Heart left ventricle (tissue), 13 donors: ENCODE measurements at regions not wholly inside any gene's neighbourhood (a gene's known extent, or its start where the extent isn't known, plus 50 kb on each side); places are given as distances from the start of the nearest gene placed in this dataset.

Experiments
- POLR2A ChIP-seq, 2 donors: fragments of 450-650 bp; IDR thresholded peaks; one replicate each; pipeline ENCODE4 v1.6.1; 2017; ENCODE audit warnings: antibody characterized with exemption in 2 of 2, mild to moderate bottlenecking in 2 of 2, moderate library complexity in 2 of 2
- TF ChIP-seq, protein P1 (sequence below), 12 donors: fragments of 200-600 bp; sonication (generic) in 4 of 12; IDR thresholded peaks; one replicate each; pipeline versions ENCODE4 v1.5.0 to v1.8.0; 2018 to 2022; ENCODE audit warnings: antibody characterized with exemption in 12 of 12, mild to moderate bottlenecking in 5 of 12
- donor health status: ischemic (EF 13 %, LVEDD 7.1; RV severe dilation, severe dysfunction).
- donor health status: DM: no; HTN: yes; CAD: no.
- donor health status: DM: no; HTN: no; CAD: no.
- donor health status: ischemic (EF 25% LVEDD 6.9; RV normal size, moderate dysfunction).
- donor health status: ischemic (EF 25% LVEDD 5.7; RV mildly dilated, moderate dysfunction).
- donor health status: ischemic (EF 35%, LVEDD 5.7; RV mildly dilated, moderate dysfunction).
- donor health status: nonischemic (EF 11% LVEDD 7.7; RV severe dilation, severe dysfunction).
- donor health status: DM: yes; HTN: yes; CAD: no.
- donor health status: PGD.
- donor health status: ischemic (EF 29% LVEDD 5.4; RV normal size, mild dysfunction).
- donor health status: nonischemic (EF 23%, LVEDD 6.1; RV moderate dilation, normal function).

DNA sequence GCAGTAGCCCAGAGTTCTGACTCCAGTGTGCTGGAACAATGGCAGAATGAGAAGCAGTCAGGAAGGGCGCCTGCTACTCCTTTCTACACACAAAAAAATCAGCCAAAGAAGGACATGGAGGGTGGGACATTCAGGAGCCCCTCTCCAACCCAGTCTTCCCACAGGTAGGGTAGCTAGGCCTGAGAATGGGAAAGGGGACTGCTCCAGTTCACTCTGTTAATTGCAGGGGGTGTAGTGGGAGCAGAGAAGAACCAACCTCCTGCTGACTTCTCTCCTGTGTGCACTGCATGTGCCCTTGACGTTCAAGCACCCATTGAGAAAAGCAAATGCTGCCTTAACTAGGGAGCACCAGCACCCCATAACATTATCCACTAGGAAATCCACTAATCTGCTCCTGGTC lies 119.1 kb upstream of the IRX6 start:
- TF ChIP-seq, protein P1, sequence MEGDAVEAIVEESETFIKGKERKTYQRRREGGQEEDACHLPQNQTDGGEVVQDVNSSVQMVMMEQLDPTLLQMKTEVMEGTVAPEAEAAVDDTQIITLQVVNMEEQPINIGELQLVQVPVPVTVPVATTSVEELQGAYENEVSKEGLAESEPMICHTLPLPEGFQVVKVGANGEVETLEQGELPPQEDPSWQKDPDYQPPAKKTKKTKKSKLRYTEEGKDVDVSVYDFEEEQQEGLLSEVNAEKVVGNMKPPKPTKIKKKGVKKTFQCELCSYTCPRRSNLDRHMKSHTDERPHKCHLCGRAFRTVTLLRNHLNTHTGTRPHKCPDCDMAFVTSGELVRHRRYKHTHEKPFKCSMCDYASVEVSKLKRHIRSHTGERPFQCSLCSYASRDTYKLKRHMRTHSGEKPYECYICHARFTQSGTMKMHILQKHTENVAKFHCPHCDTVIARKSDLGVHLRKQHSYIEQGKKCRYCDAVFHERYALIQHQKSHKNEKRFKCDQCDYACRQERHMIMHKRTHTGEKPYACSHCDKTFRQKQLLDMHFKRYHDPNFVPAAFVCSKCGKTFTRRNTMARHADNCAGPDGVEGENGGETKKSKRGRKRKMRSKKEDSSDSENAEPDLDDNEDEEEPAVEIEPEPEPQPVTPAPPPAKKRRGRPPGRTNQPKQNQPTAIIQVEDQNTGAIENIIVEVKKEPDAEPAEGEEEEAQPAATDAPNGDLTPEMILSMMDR (IDR thresholded peaks at IDR 0.05): no peak
- TF ChIP-seq POLR2A (IDR thresholded peaks at IDR 0.05): no peak
